GM12878 (cell line): ENCODE measurements at regions not wholly inside any gene's neighbourhood (a gene's known extent, or its start where the extent isn't known, plus 50 kb on each side); places are given as distances from the start of the nearest gene placed in this dataset.

Experiments used
- ATAC-seq: fragments of 200-7000 bp; cut with Tn5 transposase; 3 replicates; pipeline ENCODE4 v1.9.1; 2020; ENCODE audit warnings: mild to moderate bottlenecking, moderate library complexity
- BruUV-seq: library from RNA; stranded (reverse); fragments of 400-500 nt; replicated peaks from 2 replicates; lab custom pipeline; 2021; lab: Mats Ljungman, UMichigan
- CTCF ChIA-PET: fragments of 300-600 bp; sonication (Branson Sonifier 250); formaldehyde crosslinking; extraction: SDS; loops from one replicate; lab custom pipeline; 2021; ENCODE audit warnings: inconsistent platforms; lab: Yijun Ruan, JAX
- POLR2A ChIA-PET: fragments of 350-600 bp; formaldehyde crosslinking; extraction: SDS; loops from one replicate; lab custom pipeline; 2021; ENCODE audit warnings: inconsistent platforms; lab: Charles Lee
- RAD21 ChIA-PET: fragments of 300-600 bp; sonication (Branson Sonifier 250); formaldehyde crosslinking; loops from one replicate; lab custom pipeline; 2023; ENCODE audit warnings: antibody characterized with exemption; ENCODE audit not compliant: unreplicated experiment; lab: Charles Lee
- SMC1A ChIA-PET: fragments of 300-600 bp; sonication (Branson Sonifier 250); formaldehyde crosslinking; loops from one replicate; lab custom pipeline; 2023; ENCODE audit not compliant: unreplicated experiment, uncharacterized antibody; lab: Charles Lee
- DNase-seq: peaks from one replicate; pipeline ENCODE4 v3.0.0-alpha.2; 2011; ENCODE audit warnings: low read depth, low spot score
- FAIRE-seq: peaks from 3 replicates; lab custom pipeline; 2011; peaks lifted over from hg19 to GRCh38; lab: Jason Lieb, UNC
- H2AFZ ChIP-seq: 2 replicates; pipeline ENCODE4 v1.6.0; 2011; ENCODE audit warnings: low read depth, low read length, control low read depth; ENCODE audit not compliant: control insufficient read depth
- H3K27ac ChIP-seq: 2 replicates; pipeline ENCODE4 v1.5.1; 2011; ENCODE audit warnings: control low read depth; ENCODE audit not compliant: control insufficient read depth, insufficient read depth
- H3K27me3 ChIP-seq, 2 experiments: replicated peaks in 1 of 2; 2 replicates each; pipeline versions ENCODE4 v1.6.0 to v1.6.1; 2011; ENCODE audit warnings: low read length in 1 of 2; ENCODE audit not compliant: control insufficient read depth in 2 of 2, insufficient read depth in 2 of 2
- H3K36me3 ChIP-seq, 2 experiments: 2 replicates each; pipeline ENCODE4 v1.5.1; 2011; ENCODE audit warnings: low read length in 1 of 2; ENCODE audit not compliant: control insufficient read depth in 2 of 2, insufficient read depth in 2 of 2
- H3K4me1 ChIP-seq: 2 replicates; pipeline ENCODE4 v1.6.1; 2011; ENCODE audit warnings: mild to moderate bottlenecking, low read length, moderate library complexity, mixed read lengths; ENCODE audit not compliant: control insufficient read depth, insufficient read depth
- H3K4me2 ChIP-seq: 2 replicates; pipeline ENCODE4 v1.6.0; 2011; ENCODE audit warnings: control low read depth; ENCODE audit not compliant: control insufficient read depth, insufficient read depth
- H3K4me3 ChIP-seq: fragments of 200-600 bp; sonication (generic); 2 replicates; pipeline ENCODE4 v1.5.1; 2016
- H3K79me2 ChIP-seq: 2 replicates; pipeline ENCODE4 v1.6.0; 2011; ENCODE audit warnings: low read length; ENCODE audit not compliant: control insufficient read depth, insufficient read depth
- H3K9ac ChIP-seq: 2 replicates; pipeline ENCODE4 v1.8.0; 2011; ENCODE audit warnings: low read length, control low read depth, mixed read lengths; ENCODE audit not compliant: control insufficient read depth, insufficient read depth
- H3K9me3 ChIP-seq: replicated peaks from 3 replicates; pipeline ENCODE4 v1.5.1; 2011; ENCODE audit warnings: mild to moderate bottlenecking, low read length; ENCODE audit not compliant: control insufficient read depth, insufficient read depth
- H4K20me1 ChIP-seq: 2 replicates; pipeline ENCODE4 v1.6.0; 2011; ENCODE audit not compliant: control insufficient read depth, insufficient read depth
- ATF7 ChIP-seq: fragments of 450-650 bp; IDR thresholded peaks from 2 replicates; pipeline ENCODE4 v1.6.1; 2016; ENCODE audit warnings: low read depth, mild to moderate bottlenecking
- FOXK2 ChIP-seq: fragments of 450-650 bp; IDR thresholded peaks from 2 replicates; pipeline ENCODE4 v1.6.1; 2017; ENCODE audit warnings: mild to moderate bottlenecking, moderate library complexity
- PAX5 ChIP-seq: IDR thresholded peaks from 2 replicates; pipeline ENCODE4 v1.6.1; 2011; ENCODE audit warnings: low read depth, low read length, borderline replicate concordance
- PAX8 ChIP-seq: fragments of 450-650 bp; IDR thresholded peaks from 2 replicates; pipeline ENCODE4 v1.6.1; 2017; ENCODE audit warnings: mild to moderate bottlenecking, moderate library complexity
- POLR2A ChIP-seq: IDR thresholded peaks from 2 replicates; pipeline ENCODE4 v1.6.1; 2011; ENCODE audit warnings: low read depth, mild to moderate bottlenecking, low read length
- POU2F2 ChIP-seq: IDR thresholded peaks from 3 replicates; pipeline ENCODE4 v1.6.1; 2011; ENCODE audit warnings: low read depth, mild to moderate bottlenecking, low read length, borderline replicate concordance
- RCOR1 ChIP-seq: conservative IDR thresholded peaks from 2 replicates; pipeline ENCODE4 v1.6.1; 2012; ENCODE audit warnings: low read depth, low read length, improper control_type of control experiment
- SMC3 ChIP-seq: IDR thresholded peaks from 2 replicates; pipeline ENCODE4 v1.6.1; 2011; ENCODE audit warnings: low read length, improper control_type of control experiment, borderline replicate concordance
- TCF3 ChIP-seq: IDR thresholded peaks from 2 replicates; pipeline ENCODE4 v1.6.1; 2012; ENCODE audit warnings: low read depth, mild to moderate bottlenecking, low read length, borderline replicate concordance; ENCODE audit not compliant: insufficient read depth
- ZBTB11 ChIP-seq: fragments of 450-650 bp; formaldehyde crosslinking; IDR thresholded peaks from 2 replicates; pipeline ENCODE4 v1.5.0; 2022; ENCODE audit warnings: mild to moderate bottlenecking, missing genetic modification characterization
- WGBS: methylation state at CpG from one replicate; pipeline ENCODE4 v1.1.6; 2016; ENCODE audit warnings: low lambda C conversion rate; ENCODE audit not compliant: insufficient replicate concordance, insufficient coverage; ENCODE audit errors: missing lambda C conversion rate; 5-methylcytosine and 5-hydroxymethylcytosine counted together
- in situ Hi-C: fragments of 300-500 bp; cut with MboI; formaldehyde crosslinking; loops from 9 replicates; pipeline ENCODE4 v1.14.3; 2018; ENCODE audit warnings: mixed read lengths
- intact Hi-C: fragments of 100-400 bp; cut with micrococcal nuclease; formaldehyde crosslinking; loops from one replicate; pipeline ENCODE4 v1.14.2; 2022; ENCODE audit not compliant: unreplicated experiment
- TF ChIP-seq, protein P1 (sequence below): IDR thresholded peaks from 2 replicates; pipeline ENCODE4 v1.6.1; 2012; ENCODE audit warnings: low read depth, low read length, improper control_type of control experiment
- TF ChIP-seq, protein P2 (sequence below): fragments of 450-650 bp; IDR thresholded peaks from 2 replicates; pipeline ENCODE4 v1.6.1; 2018; ENCODE audit warnings: mild to moderate bottlenecking, low read depth, moderate library complexity; ENCODE audit not compliant: partially characterized antibody

GRCh38 chr5:103389357-103389756 lies 130.8 kb downstream of the MACIR start:
- ChIA-PET RAD21 (no interaction called here), CTCF (interaction anchor here (1.0 kb wide), 1 partner anchor 86 kb away, joined by 3 read pairs; no protein-coding TSS in a partner anchor), POLR2A (no interaction called here), SMC1A (no interaction called here)
- H3K9ac ChIP-seq = no peak overlapping the region
- no peaks in the 10 kb centered on the region; a peak in 1 of 4 replicates for H3K27me3 ChIP-seq
- BruUV-seq = no TSS peak
- H3K4me3 ChIP-seq = no peak overlapping the region
- ATAC-seq = no peak
- no peak overlapping the region for H2AFZ ChIP-seq
- no peak for TF ChIP-seq SMC3
- no peak for TF ChIP-seq TCF3
- TF ChIP-seq POLR2A = no peak
- TF ChIP-seq, protein P1, sequence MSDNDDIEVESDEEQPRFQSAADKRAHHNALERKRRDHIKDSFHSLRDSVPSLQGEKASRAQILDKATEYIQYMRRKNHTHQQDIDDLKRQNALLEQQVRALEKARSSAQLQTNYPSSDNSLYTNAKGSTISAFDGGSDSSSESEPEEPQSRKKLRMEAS = no peak
- TF ChIP-seq FOXK2 = no peak
- TF ChIP-seq PAX8 = no peak
- no peak for TF ChIP-seq RCOR1
- no peak for TF ChIP-seq POU2F2
- TF ChIP-seq ATF7 = no peak
- no peak for TF ChIP-seq PAX5
- H3K4me1 ChIP-seq = no peaks in the 10 kb centered on the region
- H3K4me2 ChIP-seq = no peak overlapping the region
- H3K36me3 ChIP-seq = no peaks in the 10 kb centered on the region
- in situ Hi-C loops = no loop called here
- DNase-seq = no peak
- FAIRE-seq = no peak
- no peaks in the 10 kb centered on the region for H3K79me2 ChIP-seq
- no peaks in the 10 kb centered on the region for H3K9me3 ChIP-seq
- WGBS = 78% methylated on average over 2 of the region's 2 CpGs
- no peak overlapping the region for H3K27ac ChIP-seq
- intact Hi-C loops = no loop called here
- H4K20me1 ChIP-seq = no peaks in the 10 kb centered on the region

DNA sequence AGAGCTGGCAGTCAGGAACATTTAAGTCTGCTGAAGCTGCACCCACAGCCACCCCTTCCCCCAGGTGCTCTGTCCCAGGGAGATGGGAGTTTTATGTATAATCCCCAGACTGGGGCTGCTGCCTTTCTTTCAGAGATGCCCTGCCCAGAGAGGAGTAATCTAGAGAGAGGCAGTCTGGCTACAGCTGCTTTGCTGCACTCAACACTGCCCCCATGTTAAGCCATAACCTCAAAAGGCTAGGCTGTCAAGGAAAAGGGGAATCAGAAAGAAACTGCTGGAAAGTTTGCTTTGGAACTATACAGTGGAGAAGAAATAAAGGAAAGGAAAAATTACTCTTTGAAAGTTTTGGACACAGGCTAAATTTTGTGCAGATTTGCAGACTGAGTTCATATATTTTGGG lies 127.2 kb downstream of the MACIR start:
- Histone ChIP-seq H4K20me1 (no peaks in the 10 kb centered on the region), H3K9me3 (no peaks in the 10 kb centered on the region), H3K4me3 (no peak overlapping the region), H3K27ac (no peak overlapping the region), H3K9ac (no peak overlapping the region), H3K4me2 (no peak overlapping the region), H3K27me3 (no peaks in the 10 kb centered on the region; a peak in 1 of 4 replicates), H3K36me3 (no peaks in the 10 kb centered on the region), H3K4me1 (no peaks in the 10 kb centered on the region), H2AFZ (no peak overlapping the region), H3K79me2 (no peaks in the 10 kb centered on the region)
- DNase-seq (no peak), ATAC-seq (no peak), FAIRE-seq (no peak)
- ChIA-PET CTCF (no interaction called here), RAD21 (no interaction called here), POLR2A (no interaction called here), SMC1A (no interaction called here)
- no TSS peak for BruUV-seq
- in situ Hi-C loops = no loop called here
- intact Hi-C loops = no loop called here
- TF ChIP-seq, protein P2, sequence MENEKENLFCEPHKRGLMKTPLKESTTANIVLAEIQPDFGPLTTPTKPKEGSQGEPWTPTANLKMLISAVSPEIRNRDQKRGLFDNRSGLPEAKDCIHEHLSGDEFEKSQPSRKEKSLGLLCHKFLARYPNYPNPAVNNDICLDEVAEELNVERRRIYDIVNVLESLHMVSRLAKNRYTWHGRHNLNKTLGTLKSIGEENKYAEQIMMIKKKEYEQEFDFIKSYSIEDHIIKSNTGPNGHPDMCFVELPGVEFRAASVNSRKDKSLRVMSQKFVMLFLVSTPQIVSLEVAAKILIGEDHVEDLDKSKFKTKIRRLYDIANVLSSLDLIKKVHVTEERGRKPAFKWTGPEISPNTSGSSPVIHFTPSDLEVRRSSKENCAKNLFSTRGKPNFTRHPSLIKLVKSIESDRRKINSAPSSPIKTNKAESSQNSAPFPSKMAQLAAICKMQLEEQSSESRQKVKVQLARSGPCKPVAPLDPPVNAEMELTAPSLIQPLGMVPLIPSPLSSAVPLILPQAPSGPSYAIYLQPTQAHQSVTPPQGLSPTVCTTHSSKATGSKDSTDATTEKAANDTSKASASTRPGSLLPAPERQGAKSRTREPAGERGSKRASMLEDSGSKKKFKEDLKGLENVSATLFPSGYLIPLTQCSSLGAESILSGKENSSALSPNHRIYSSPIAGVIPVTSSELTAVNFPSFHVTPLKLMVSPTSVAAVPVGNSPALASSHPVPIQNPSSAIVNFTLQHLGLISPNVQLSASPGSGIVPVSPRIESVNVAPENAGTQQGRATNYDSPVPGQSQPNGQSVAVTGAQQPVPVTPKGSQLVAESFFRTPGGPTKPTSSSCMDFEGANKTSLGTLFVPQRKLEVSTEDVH = no peak
- TF ChIP-seq ZBTB11 (CRISPR knock-in tag) = no peak
